Dedifferentiated amniotic fluid mesenchymal stem cell (primary cell): ENCODE measurements at regions not wholly inside any gene's neighbourhood (a gene's known extent, or its start where the extent isn't known, plus 50 kb on each side); places are given as distances from the start of the nearest gene placed in this dataset.

Source experiments
- DNase-seq: peaks from one replicate; pipeline ENCODE4 v3.0.0-alpha.2; 2016; ENCODE audit errors: extremely low spot score

DNA sequence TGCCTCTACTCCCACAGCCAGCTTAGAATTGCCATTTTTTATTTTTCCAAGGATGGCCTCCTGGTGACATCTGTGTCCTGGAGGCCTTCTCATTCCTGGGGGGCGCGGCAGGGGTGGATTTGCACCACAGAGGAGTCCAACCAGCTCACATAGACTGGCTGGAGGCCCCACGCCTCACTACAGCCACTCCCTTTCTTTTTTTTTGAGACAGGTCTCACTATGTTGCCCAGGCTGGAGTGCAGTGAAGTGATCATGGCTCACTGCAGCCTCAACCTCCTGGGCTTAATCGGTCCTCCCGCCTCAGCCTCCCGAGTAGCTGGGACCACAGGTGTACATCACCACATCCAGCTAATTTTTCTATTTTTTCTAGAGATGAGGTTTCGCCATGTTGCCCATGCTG is 57.6 kb upstream of the DOCK1 start:
- DNase-seq: no peak

DNA sequence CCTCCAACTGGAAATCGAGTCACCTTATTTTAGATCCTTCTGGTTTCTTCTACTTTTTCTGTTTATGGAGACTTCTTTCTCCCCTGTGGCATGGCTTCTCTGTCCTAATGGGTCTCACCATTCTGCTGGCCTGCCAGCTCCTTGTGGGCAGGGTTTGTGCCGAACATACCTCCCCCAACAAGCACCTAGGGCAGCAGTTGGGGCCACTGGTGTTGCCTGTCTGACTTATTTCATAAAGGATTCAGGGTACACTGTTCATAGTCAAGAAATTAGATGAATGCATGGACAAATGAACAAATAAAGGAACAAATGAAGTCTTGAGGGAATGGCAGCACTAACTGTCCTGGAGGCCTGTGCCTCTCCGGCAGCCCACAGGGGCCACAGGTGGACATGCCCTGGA is 55.6 kb upstream of the DOCK1 start:
- DNase-seq: no peak

DNA sequence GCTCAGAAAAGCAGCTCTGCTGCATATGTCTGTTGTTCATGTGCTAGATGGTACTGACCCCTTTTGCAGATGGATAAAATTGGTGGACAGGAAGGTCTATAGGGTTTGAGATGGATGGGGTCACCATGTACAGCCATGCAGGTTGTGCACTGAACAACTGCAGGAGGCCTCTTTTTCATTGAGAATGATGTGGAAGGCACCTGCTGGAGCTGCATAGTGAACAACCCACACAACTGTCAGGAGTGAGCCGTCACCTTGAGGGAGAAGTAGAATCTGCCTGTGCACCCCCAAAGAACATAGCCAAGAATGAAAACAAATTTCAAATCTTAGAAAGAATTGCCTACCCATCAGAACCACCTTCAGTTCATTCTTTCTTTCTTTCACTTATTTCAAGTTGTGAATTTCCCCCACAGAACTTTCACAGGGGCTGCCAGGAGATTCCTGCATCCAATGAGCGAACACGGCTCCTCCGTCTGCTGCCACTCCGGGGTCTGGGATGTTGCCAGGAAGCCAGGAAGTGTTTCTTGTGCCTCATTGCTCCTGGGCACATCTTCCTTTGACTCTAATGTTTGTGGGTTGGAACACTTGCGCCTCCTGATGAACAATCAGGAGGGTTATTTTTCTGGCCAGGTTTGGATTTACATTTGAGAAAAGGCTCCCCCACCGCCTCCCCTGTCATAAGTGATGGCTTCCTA is 53.7 kb upstream of the DOCK1 start:
- no peak for DNase-seq

- DNase-seq: no peak
These were observed 50.3 kb upstream of the DOCK1 start for GRCh38 chr10:126854726-126855495.
